IMR-90 (cell line): ENCODE measurements at regions not wholly inside any gene's neighbourhood (a gene's known extent, or its start where the extent isn't known, plus 50 kb on each side); places are given as distances from the start of the nearest gene placed in this dataset.

Source experiments
- BHLHE40 ChIP-seq: fragments of 150-350 bp; IDR thresholded peaks from 2 replicates; pipeline ENCODE4 v1.6.1; 2016; ENCODE audit warnings: mild to moderate bottlenecking, low read depth, low read length
- CEBPB ChIP-seq: IDR thresholded peaks from 2 replicates; pipeline ENCODE4 v1.6.1; 2012; ENCODE audit warnings: low read depth, low read length, improper control_type of control experiment
- CHD1 ChIP-seq: IDR thresholded peaks from 2 replicates; pipeline ENCODE4 v1.6.1; 2012; ENCODE audit warnings: low read depth, low read length, improper control_type of control experiment
- FOS ChIP-seq: fragments of 150-350 bp; IDR thresholded peaks from 2 replicates; pipeline ENCODE4 v1.6.1; 2016; ENCODE audit warnings: low read depth, low read length
- MAFK ChIP-seq: IDR thresholded peaks from 2 replicates; pipeline ENCODE4 v1.6.1; 2012; ENCODE audit warnings: low read depth, low read length, improper control_type of control experiment
- MAZ ChIP-seq: IDR thresholded peaks from 2 replicates; pipeline ENCODE4 v1.6.1; 2012; ENCODE audit warnings: low read depth, mild to moderate bottlenecking, low read length, improper control_type of control experiment, moderate library complexity, borderline replicate concordance
- POLR2A ChIP-seq: IDR thresholded peaks from 2 replicates; pipeline ENCODE4 v1.6.1; 2012; ENCODE audit warnings: mild to moderate bottlenecking, low read depth, low read length
- RAD21 ChIP-seq: IDR thresholded peaks from 2 replicates; pipeline ENCODE4 v1.6.1; 2012; ENCODE audit warnings: low read length, improper control_type of control experiment
- RCOR1 ChIP-seq: IDR thresholded peaks from 2 replicates; pipeline ENCODE4 v1.6.1; 2012; ENCODE audit warnings: mild to moderate bottlenecking, low read length, improper control_type of control experiment; ENCODE audit not compliant: insufficient replicate concordance
- RFX5 ChIP-seq: IDR thresholded peaks from 2 replicates; pipeline ENCODE4 v1.8.0; 2012; ENCODE audit warnings: low read depth, mild to moderate bottlenecking, low read length, moderate library complexity
- SMC3 ChIP-seq: fragments of 150-350 bp; IDR thresholded peaks from 2 replicates; pipeline ENCODE4 v1.6.1; 2016; ENCODE audit warnings: low read depth, mild to moderate bottlenecking, antibody characterized with exemption, low read length, moderate library complexity
- TF ChIP-seq, protein P1 (sequence below): conservative IDR thresholded peaks from 2 replicates; pipeline ENCODE4 v1.5.1; 2012; ENCODE audit warnings: mild to moderate bottlenecking, low read depth, low read length, improper control_type of control experiment
- TF ChIP-seq, protein P2 (sequence below): fragments of 150-350 bp; IDR thresholded peaks from 2 replicates; pipeline ENCODE4 v1.6.1; 2017; ENCODE audit warnings: mild to moderate bottlenecking, antibody characterized with exemption, low read length, low read depth
- TF ChIP-seq, protein P3 (sequence below): fragments of 150-350 bp; IDR thresholded peaks from 2 replicates; pipeline ENCODE4 v1.6.1; 2016; ENCODE audit warnings: low read depth, mild to moderate bottlenecking, low read length, moderate library complexity, borderline replicate concordance

- TF ChIP-seq SMC3 (no peak), RCOR1 (no peak), RFX5 (no peak), MAZ (no peak), POLR2A (no peak), FOS (no peak), CEBPB (no peak), BHLHE40 (no peak), RAD21 (no peak), MAFK (no peak), CHD1 (no peak)
- TF ChIP-seq, protein P1, sequence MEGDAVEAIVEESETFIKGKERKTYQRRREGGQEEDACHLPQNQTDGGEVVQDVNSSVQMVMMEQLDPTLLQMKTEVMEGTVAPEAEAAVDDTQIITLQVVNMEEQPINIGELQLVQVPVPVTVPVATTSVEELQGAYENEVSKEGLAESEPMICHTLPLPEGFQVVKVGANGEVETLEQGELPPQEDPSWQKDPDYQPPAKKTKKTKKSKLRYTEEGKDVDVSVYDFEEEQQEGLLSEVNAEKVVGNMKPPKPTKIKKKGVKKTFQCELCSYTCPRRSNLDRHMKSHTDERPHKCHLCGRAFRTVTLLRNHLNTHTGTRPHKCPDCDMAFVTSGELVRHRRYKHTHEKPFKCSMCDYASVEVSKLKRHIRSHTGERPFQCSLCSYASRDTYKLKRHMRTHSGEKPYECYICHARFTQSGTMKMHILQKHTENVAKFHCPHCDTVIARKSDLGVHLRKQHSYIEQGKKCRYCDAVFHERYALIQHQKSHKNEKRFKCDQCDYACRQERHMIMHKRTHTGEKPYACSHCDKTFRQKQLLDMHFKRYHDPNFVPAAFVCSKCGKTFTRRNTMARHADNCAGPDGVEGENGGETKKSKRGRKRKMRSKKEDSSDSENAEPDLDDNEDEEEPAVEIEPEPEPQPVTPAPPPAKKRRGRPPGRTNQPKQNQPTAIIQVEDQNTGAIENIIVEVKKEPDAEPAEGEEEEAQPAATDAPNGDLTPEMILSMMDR = no peak
- TF ChIP-seq, protein P2, sequence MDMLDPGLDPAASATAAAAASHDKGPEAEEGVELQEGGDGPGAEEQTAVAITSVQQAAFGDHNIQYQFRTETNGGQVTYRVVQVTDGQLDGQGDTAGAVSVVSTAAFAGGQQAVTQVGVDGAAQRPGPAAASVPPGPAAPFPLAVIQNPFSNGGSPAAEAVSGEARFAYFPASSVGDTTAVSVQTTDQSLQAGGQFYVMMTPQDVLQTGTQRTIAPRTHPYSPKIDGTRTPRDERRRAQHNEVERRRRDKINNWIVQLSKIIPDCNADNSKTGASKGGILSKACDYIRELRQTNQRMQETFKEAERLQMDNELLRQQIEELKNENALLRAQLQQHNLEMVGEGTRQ = no peak
- TF ChIP-seq, protein P3, sequence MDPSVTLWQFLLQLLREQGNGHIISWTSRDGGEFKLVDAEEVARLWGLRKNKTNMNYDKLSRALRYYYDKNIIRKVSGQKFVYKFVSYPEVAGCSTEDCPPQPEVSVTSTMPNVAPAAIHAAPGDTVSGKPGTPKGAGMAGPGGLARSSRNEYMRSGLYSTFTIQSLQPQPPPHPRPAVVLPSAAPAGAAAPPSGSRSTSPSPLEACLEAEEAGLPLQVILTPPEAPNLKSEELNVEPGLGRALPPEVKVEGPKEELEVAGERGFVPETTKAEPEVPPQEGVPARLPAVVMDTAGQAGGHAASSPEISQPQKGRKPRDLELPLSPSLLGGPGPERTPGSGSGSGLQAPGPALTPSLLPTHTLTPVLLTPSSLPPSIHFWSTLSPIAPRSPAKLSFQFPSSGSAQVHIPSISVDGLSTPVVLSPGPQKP = no peak
Observed at GRCh38 chr3:116940719-116941118, 231.1 kb downstream of the TUSC7 start.
